HG02970 (cell line): ENCODE measurements at regions not wholly inside any gene's neighbourhood (a gene's known extent, or its start where the extent isn't known, plus 50 kb on each side); places are given as distances from the start of the nearest gene placed in this dataset.
A peak's percentile ranks its signal among the peaks of the same experiment; 100 is the strongest.
"Not testable (repeated sequence)": the region's sequence is repeated elsewhere in the genome, so short reads cannot be mapped to it uniquely, and the experiment has no call there.

Experiments
- ATAC-seq: cut with Tn5 transposase; IDR thresholded peaks from one replicate; pipeline ENCODE4 v1.9.1; 2021; ENCODE audit warnings: mild to moderate bottlenecking, moderate library complexity, moderate number of reproducible peaks; ENCODE audit not compliant: unreplicated experiment, low FRiP score

GRCh38 chr5:91651704-91652103, 268.6 kb upstream of the ARRDC3 start:
- no peak for ATAC-seq

- no peak for ATAC-seq
Observed at GRCh38 chr5:91645347-91645746, 262.2 kb upstream of the ARRDC3 start.

- ATAC-seq: no peak
Observed at GRCh38 chr5:91643797-91644196, 260.7 kb upstream of the ARRDC3 start.

GRCh38 chr5:91642581-91642980, 259.5 kb upstream of the ARRDC3 start:
- no peak for ATAC-seq

- ATAC-seq: peak; percentile 55
Observed at GRCh38 chr5:91641730-91642350, 258.7 kb upstream of the ARRDC3 start.

- no peak for ATAC-seq
Observed at GRCh38 chr5:91639744-91640143, 256.6 kb upstream of the ARRDC3 start.

- no peak for ATAC-seq
Observed at GRCh38 chr5:91638010-91638409, 254.9 kb upstream of the ARRDC3 start.

GRCh38 chr5:91635950-91636734, 253.0 kb upstream of the ARRDC3 start:
- ATAC-seq: no peak

GRCh38 chr5:91632871-91633270, 249.8 kb upstream of the ARRDC3 start:
- no peak for ATAC-seq

- ATAC-seq: no peak
Observed at GRCh38 chr5:91611746-91612145, 228.6 kb upstream of the ARRDC3 start.

- no peak for ATAC-seq
Observed at GRCh38 chr5:91607675-91608074, 224.6 kb upstream of the ARRDC3 start.

- ATAC-seq: no peak
Observed at GRCh38 chr5:91599863-91600262, 216.7 kb upstream of the ARRDC3 start.

- ATAC-seq: no peak
Observed at GRCh38 chr5:91598216-91598615, 215.1 kb upstream of the ARRDC3 start.

- ATAC-seq: no peak
Observed at GRCh38 chr5:91595424-91595823, 212.3 kb upstream of the ARRDC3 start.

- no peak for ATAC-seq
Observed at GRCh38 chr5:91591076-91591475, 208.0 kb upstream of the ARRDC3 start.

- ATAC-seq: no peak
Observed at GRCh38 chr5:91586232-91586631, 203.1 kb upstream of the ARRDC3 start.

GRCh38 chr5:91584352-91584751, 201.2 kb upstream of the ARRDC3 start:
- no peak for ATAC-seq

- ATAC-seq: not testable (repeated sequence)
Observed at GRCh38 chr5:91566012-91566411, 182.9 kb upstream of the ARRDC3 start.

- ATAC-seq: no peak
Observed at GRCh38 chr5:91562922-91563321, 179.8 kb upstream of the ARRDC3 start.

GRCh38 chr5:91541696-91542095, 158.6 kb upstream of the ARRDC3 start:
- no peak for ATAC-seq

GRCh38 chr5:91538179-91538578, 155.1 kb upstream of the ARRDC3 start:
- no peak for ATAC-seq

- ATAC-seq: no peak
Observed at GRCh38 chr5:91535499-91535898, 152.4 kb upstream of the ARRDC3 start.
